Skin of body (tissue), 1 donor: ENCODE measurements at regions not wholly inside any gene's neighbourhood (a gene's known extent, or its start where the extent isn't known, plus 50 kb on each side); places are given as distances from the start of the nearest gene placed in this dataset.
A peak's percentile ranks its signal among the peaks of the same experiment; 100 is the strongest.

ENCODE experiments used
- DNase-seq: peaks from one replicate; lab custom pipeline; 2025; lab: John Stamatoyannopoulos, UW

DNA sequence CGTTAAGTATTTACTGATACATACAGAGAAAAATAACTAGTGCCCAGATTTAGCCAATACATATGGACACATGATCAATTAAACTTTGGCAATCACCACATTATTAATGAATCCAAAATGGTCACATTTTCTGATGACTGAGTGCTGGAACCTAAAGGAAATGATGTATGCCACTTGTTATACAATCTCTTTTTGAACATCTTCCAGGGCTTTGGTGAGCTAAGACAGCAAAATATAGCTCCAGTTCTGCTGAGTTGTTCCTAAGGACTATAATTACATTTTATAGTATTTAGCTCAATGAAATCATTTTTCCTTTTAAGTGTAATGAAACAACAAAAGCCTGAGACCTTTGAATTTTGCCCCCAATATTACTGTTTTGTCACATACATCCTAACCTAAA is 329.1 kb upstream of the ATP2B1 start:
- peak; percentile 81 for DNase-seq

DNA sequence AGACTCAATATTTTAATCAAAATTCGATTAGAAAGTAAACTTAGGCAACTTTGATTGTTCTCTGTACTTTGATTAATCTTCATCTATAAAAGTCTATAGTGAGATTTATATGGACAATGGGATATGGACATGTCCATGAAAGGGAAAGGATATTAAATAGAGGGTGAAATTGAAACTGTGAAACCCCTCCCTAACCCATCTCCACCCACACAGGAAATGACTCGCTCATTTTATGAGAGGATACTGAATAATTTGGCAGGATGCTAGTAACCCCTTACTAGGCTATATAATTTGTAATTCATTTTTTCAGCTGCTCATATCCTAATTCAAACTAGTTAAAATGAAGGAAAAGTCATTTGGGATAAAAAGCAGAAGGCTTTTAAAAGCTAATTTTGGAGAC is 328.0 kb upstream of the ATP2B1 start:
- DNase-seq: no peak

DNA sequence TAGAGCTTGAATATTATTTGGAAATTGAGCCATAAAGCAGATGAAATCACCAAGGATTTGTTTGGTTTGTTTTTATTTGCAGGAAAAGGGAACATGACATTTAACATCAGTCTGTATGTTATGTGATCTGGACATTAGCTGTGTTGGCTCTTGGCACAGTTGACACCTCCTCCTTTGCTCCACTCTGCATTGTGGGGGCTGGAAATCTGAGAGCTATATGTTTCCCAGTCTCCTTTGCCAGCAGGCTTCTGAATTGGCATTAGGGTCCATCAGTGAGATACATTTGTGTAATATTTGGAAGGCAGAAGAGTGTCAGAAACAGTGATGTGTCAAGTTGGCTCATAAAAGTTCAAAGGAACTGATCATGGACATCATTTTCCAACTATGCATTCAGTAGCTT is 322.1 kb upstream of the ATP2B1 start:
- no peak for DNase-seq

DNA sequence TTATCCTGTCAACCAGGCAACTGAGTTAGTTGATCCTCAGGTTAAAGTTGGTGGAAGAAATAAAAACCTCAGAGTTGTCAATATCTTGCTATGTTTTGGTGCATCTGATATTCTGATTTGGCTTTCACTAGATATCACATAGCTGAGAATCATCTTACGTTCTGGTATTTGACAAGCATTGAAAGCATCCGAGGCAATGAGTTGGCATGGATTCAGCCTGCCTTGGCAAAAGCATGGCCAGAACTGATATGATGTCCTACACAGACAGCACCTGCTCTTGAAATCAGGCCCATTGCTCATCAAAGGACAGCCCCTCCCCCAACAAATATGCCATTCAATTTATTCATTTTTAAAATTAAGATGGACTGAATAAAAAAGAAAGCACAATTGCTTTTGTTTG is 320.7 kb upstream of the ATP2B1 start:
- no peak for DNase-seq

DNA sequence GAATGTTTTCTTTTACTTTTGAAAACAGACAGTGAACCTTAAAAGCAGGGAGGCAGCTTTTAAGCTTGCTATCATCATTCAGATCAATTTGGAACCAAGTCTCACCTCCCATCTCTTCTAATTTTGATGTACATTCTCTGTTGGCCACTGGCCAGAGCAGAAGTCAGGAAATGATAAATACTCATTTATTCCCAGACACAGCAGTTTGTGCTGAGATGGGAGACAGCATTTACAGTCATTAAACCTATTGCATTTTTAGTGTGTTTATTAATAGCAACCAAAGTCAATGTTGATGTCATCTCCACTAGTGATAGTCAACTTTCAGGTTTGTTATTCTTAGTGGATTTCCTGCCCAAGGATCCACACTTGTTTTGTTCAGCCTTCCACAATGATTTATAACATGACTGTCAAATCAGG is 320.0 kb upstream of the ATP2B1 start:
- DNase-seq: peak; percentile 35

DNA sequence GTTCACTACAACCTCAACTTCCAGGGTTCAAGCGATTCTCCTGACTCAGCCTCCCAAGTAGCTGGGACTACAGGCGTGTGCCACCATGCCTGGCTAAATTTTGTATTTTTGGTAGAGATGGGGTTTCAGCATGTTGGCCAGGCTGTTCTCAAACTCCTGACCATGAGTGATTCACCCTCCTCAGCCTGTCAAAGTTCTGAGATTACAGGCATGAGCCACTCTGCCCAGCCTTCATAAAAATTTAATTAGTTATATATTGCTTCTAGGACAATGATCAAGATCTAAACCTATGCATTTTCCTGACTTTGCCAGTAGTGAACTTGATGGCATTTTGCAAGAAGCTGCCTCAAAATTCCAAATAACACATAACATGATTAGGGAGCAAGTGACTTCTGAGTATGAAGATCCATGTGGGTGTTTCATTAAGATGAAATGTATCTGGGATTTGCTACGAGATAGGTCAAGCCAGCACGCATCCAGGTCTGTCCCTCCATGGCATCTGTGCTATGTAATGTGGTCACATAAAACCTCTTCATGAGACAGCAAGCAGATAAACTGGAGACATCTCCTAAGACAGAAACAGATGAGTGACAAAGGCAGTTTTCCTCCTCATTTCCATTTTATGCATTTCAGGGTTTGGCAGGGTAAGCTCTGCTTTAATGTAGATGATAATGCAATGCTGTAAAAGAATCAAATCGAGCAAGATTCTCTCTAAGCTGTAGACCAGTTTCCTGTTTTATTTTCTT is 319.4 kb upstream of the ATP2B1 start:
- DNase-seq: no peak

DNA sequence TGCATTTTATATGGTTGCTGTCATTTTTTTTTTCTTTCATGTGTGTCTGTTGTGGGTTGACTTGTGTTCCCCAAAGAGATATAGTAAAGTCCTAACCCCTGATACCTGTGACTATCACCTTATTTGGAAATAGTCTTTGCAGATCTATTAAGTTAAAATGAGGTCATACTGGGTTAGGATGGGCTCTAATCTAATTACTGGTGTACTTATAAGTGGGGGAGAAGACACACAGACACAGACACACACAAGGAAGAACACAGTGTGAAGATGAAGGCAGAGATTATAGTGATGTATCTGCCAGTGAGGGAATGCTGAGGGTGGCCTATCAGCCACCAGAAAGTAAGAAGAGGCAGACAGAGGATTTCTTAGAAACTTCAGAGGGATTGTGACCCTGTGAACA is 318.4 kb upstream of the ATP2B1 start:
- DNase-seq: no peak

DNA sequence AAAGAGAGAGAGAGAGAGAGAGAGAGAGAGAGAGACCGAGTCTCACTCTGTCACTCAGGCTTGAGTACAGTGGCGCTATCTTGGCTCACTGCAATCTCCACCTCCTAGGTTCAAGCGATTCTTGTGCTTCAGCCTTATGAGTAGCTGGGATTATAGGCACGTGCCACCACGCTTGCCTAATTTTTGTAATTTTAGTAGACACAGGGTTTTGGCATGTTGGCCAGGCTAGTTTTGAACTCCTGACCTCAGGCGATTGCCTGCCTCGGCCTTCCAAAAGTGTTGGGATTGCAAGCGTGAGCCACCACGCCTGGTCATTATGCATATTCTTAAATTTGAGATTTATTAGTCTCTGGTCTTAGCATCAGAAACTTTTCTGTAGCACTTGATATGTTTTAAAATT is 317.9 kb upstream of the ATP2B1 start:
- no peak for DNase-seq

DNA sequence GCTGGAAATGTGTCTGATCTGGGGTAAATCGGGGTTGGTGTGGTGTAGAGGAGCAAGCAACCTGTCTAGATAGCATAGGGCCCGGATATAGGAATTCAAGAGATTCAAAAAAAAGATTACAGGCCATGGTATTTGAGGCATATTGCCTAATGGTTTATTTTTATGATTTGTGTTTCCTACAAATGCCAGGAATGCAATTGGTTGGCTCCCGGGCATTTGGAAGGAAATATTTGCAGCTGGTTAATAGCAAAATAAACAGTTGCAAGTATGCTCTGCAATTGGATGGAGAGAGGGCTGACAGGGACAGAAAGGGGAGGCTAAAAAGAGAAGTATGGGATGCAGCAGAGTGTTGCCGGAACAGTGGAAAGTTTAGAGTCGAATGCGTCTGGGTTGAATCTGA is 315.6 kb upstream of the ATP2B1 start:
- DNase-seq: no peak

DNA sequence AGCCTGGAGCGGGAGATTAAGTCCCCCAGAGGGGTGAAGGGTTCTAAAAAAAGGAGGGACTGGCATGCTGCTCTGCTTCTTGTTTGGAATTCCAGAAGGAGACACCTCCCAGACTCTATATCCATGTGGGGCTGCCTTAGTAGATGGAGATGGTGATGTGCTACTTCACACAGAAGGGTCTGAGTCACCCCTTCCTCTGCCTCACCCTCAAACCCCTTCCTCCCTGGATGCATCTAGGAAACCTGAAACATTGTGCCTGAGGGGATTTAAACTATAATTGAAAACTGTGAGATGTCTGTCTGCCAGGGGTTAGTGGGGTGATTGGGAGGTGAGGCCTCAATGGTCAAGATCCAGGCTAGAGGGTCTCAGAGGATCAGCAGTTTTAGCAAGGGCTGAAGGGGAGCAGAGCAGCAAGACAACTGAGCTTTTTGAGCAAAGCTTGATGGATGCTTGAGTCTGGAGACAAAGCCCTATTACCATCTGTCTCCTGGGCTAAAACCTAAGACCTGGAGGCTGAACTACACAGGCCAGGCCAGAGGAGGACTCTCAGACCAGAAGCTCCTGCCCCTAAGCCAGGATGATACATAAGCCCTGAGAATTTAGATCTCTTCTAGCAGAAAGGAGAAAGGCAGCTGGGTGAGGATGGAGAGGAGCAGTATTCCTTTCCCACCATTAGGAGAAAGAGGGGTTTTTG is 314.7 kb upstream of the ATP2B1 start:
- DNase-seq: no peak

DNA sequence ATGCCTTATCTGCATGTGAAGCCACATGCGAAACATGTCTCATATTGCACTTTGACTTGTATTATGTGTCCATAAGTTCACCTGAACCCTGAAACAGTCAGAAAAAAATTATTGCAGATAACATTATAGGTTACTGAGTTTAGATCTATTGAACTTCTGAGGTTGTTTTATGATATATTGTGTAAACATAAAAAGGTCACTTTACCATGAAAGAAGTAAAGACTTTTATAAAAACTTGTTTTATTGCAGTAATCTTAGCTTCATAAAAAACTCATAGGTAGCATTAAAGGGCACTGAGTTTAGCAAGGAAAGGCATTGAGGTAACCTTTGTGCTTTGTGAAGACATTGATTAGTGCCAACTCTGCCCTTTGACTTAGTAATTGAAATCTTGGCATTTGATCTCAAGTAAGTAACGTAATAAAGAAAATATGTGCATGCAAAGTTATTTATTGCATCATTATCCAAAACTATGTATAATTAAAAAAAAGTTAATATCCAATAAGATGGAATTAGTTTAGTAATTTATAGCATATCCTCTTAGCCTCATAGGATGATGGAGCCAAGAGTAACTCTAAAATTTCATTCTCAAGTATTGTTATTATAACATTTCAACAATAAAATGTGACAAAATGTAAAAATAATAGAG is 313.3 kb upstream of the ATP2B1 start:
- DNase-seq: no peak

DNA sequence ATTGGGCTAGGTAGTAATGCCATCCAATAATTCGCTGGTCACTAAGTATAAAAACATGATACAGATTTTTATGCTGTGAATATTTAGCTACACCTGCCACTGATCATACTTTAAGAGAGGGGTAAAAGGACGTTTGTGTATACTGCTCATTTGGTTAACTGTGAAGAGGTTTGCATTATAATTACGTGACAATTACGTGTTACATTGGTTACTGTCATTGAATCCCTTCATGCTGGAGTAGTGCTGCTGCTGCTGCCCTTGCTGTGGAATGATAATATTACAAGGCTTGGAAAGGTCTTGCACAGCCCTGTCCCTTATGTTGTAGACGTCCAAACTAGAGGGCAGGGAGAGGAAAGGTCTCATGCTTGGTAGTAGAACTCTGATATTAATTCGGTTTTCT is 312.2 kb upstream of the ATP2B1 start:
- no peak for DNase-seq

DNA sequence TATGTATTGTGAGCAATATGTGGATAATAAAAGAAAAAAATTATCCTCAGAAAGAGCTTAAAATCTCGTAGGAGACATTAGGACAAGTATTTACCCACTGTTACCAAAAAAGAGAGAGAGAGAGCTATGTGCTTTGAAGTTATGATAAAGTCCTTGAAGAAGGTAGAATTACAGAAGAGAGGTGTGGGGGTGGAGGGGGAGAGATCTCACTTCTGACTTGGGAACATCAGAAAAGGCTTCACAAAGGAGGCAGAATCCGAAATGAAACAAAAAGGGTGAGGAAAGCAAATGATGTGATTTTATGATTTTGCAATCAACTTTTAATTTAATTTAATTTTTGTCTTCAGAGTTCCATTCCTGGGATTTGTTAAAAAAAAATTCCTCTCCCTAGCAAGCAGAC is 311.8 kb upstream of the ATP2B1 start:
- no peak for DNase-seq

DNA sequence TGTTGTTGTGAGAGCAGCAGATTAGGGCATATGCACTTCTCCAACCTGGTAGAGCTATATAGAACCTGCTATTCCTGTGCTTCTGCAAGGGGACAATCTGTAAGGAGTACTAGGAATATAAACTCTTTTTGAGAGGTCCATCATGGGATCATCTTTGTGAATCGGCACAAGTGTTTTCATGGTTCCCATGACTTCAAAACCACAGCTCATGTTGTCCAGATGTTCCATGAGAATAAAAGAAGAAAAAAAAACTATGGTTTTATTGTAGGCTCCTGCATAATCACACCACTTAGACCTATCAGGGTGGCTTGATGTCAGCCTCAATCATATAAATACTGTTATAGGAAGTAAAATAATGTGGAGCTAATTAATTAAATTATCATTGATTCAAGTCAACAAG is 311.4 kb upstream of the ATP2B1 start:
- no peak for DNase-seq

DNA sequence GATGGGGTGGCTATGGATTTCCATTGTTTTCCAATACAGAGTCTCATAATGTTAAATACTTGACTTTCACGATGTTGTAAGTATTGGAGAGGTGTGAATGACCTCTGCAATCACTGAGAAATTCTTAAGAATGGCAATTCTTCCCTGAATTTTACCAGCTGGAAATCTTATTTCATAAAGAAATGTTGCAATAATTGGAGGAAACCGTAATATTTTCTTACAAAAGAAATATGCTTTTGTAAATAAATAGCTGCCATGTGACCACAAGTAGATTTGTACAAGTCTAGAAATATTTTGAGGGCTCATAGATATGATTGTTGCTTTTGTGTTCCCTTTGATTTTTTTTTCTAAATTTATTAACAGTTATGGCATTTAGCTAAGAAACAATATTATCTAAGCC is 308.7 kb upstream of the ATP2B1 start:
- no peak for DNase-seq

DNA sequence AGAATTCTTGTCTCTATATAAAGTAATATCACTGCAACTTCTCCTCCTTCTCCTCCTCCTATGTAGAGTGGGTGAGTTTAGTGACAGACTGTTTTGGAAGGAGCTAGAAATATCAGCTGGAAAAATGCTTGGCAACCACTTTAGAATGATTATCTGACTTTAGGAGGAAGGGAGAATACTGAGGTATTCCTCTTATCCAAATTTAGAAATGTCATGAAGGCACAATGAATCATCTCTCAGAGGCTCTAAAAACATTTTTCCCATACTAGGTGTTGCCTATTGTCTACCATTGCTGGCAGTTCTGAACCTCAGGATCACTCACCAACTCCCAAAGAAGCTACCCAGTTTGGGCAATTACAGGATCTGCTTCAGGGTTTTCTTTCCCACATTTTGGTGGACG is 306.6 kb upstream of the ATP2B1 start:
- DNase-seq: no peak

DNA sequence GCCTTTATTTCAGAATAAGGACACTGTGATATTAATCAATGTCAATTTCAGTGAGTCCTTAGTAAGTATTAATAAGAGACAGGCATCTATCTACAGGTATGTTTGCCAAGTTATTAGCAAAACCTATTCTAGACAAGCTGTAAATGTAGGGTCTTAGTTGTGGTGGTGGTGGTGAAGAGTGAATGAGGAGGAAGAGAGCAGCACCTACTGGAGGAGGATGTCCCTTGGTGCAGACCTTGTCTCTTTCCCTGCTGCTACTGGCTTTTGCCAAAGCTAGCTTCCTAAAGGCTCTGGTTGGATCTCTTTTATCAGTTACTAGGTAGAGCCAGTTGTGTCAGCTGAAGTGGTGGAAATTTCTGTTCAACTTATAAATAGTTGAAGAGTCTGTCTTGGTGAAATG is 304.8 kb upstream of the ATP2B1 start:
- DNase-seq: no peak

DNA sequence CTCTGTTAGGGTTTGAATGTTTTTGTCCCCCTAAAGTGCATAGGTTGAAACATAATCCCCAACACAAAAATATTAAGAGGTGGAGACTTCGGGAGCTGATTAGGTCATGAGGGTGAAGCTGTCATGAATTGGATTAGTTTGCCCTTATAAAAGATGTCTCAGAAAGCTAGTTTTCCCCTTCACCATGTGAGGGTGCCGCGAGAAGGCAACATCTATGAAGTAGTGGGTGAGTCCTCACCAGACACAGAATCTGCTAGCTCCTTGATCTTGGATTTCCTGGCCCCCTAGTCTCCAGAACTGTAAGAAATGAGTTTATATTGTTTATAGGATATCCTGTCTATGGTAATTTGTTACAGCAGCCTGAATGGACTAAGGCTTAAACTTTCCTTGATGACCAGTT is 301.5 kb upstream of the ATP2B1 start:
- no peak for DNase-seq

DNA sequence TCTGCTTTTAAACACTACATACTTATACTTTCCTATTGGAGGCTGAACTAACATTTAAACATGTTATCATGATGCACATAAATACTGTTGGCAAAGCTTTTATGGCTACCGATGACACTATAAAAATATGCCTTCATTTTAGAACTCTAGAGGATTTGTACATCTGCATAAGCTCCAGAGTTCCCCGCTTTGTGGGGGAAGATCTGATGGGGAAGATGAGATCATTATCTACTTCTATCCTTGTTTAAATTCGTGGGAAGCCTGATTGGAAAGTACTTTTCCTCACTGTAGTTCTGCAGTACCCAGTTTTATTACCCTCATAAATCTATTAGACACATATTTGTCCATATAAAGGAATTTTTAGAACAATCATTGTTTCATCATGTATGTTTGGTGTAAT is 299.6 kb upstream of the ATP2B1 start:
- peak; percentile 12 for DNase-seq

DNA sequence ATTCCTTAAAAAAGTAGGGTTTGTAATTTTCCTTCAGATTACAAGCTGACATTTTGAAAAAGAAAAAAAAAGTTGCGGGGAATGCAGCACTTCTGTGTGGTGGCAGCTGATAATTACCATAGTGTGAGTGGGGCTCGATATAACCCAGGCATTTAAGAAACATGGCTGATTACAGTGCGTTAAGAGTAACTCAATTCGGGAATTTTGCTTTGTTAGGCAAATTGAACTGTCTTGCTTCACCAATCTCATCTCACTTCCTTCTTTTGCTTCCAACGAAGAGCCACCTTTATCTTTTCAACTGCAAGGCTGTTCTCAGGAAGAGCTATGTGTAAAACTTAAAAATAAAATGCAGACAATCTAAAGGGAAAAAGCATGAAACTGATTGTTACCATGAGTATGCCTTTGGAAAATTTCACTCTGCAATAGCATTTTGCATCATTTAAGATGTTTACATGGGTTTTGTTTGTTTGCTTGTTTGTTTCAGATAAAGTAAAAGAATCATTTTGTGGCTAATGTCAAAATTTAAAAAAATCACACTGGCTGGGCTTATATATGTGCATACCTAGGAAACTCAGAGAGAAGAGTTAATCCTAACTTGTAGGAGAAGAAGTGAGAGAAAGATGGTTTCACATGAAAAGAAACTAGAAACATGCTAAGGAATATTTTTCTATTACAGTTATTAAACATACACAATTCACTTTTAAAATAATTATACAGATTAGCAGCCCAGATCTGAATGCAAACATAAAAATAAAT is 295.9 kb upstream of the ATP2B1 start:
- no peak for DNase-seq

DNA sequence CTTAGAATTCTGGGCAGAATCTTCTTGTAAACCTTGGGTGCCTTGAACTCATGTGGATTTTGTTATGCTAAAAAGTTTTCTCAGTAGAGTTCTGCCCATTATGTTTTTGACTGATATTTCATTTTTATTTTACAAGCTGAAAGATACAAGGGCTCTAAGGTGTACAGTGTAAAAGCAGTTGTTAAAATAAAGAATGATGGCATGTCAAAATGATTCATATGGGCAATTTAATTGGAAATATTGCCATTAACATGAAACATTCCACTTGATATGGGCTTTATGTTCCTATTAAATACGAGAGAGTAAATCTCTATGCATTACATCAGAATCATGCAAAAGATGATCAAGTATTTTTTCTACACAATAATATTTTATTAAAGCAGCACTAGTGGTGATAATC is 295.1 kb upstream of the ATP2B1 start:
- DNase-seq: no peak

DNA sequence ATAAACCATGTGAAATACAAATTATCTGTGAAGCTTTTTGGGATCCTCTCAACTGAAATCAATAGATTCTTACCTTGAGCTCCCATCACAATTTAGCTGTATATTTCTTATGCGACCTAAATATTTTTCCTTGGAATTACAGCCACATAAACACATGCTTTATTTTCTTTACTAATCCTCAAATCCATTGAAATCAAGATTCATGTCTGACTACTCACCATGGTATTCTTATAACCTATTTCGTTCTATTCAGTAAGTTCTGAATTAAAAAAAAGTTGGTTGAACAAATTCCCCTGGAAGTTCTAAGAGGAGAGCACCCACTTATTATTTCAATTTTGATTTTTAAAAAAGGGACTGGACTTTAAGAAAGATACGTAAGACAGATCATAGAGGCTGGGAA is 292.1 kb upstream of the ATP2B1 start:
- DNase-seq: no peak
